WTC11 (cell line): ENCODE measurements at regions not wholly inside any gene's neighbourhood (a gene's known extent, or its start where the extent isn't known, plus 50 kb on each side); places are given as distances from the start of the nearest gene placed in this dataset.

Experiments
- CREB1 ChIP-seq: sonication (generic); formaldehyde crosslinking; IDR thresholded peaks from 2 replicates; pipeline ENCODE4 v1.8.0; 2023; ENCODE audit warnings: mild to moderate bottlenecking, missing genetic modification reagents
- CREM ChIP-seq: sonication (generic); formaldehyde crosslinking; IDR thresholded peaks from 2 replicates; pipeline ENCODE4 v1.8.1; 2022; ENCODE audit warnings: mild to moderate bottlenecking, missing genetic modification reagents, moderate library complexity
- CTCF ChIP-seq: fragments of 200-600 bp; IDR thresholded peaks from 2 replicates; pipeline ENCODE4 v1.8.0; 2022; ENCODE audit warnings: antibody characterized with exemption
- E2F1 ChIP-seq: sonication (generic); formaldehyde crosslinking; IDR thresholded peaks from 2 replicates; pipeline ENCODE4 v1.8.0; 2022; ENCODE audit warnings: mild to moderate bottlenecking, missing genetic modification reagents
- ESRRA ChIP-seq: sonication (generic); formaldehyde crosslinking; IDR thresholded peaks from 2 replicates; pipeline ENCODE4 v1.8.1; 2022; ENCODE audit warnings: mild to moderate bottlenecking, missing genetic modification reagents, borderline replicate concordance
- FOXP4 ChIP-seq: sonication (generic); formaldehyde crosslinking; IDR thresholded peaks from 2 replicates; pipeline ENCODE4 v1.8.0; 2022; ENCODE audit warnings: mild to moderate bottlenecking, missing genetic modification reagents
- MAX ChIP-seq: sonication (generic); formaldehyde crosslinking; IDR thresholded peaks from 2 replicates; pipeline ENCODE4 v1.8.0; 2022; ENCODE audit warnings: mild to moderate bottlenecking, missing genetic modification reagents
- NFE2L1 ChIP-seq: sonication (generic); formaldehyde crosslinking; IDR thresholded peaks from 2 replicates; pipeline ENCODE4 v1.8.1; 2023; ENCODE audit warnings: missing genetic modification reagents
- NR3C1 ChIP-seq: sonication (generic); formaldehyde crosslinking; conservative IDR thresholded peaks from 2 replicates; pipeline ENCODE4 v1.8.1; 2023; ENCODE audit warnings: low read depth, mild to moderate bottlenecking, missing genetic modification reagents
- RELA ChIP-seq: sonication (generic); formaldehyde crosslinking; IDR thresholded peaks from 2 replicates; pipeline ENCODE4 v1.8.1; 2022; ENCODE audit warnings: missing genetic modification reagents, mild to moderate bottlenecking, borderline replicate concordance
- ZMAT4 ChIP-seq: fragments of 250-450 bp; sonication (Bioruptor Pico); IDR thresholded peaks from 2 replicates; pipeline ENCODE4 v1.9.0; 2021; ENCODE audit warnings: mild to moderate bottlenecking
- ZNF232 ChIP-seq: sonication (generic); formaldehyde crosslinking; IDR thresholded peaks from 2 replicates; pipeline ENCODE4 v1.8.0; 2022; ENCODE audit warnings: mild to moderate bottlenecking, missing genetic modification reagents

- no peak for TF ChIP-seq CTCF
- TF ChIP-seq ZNF232 (CRISPR knock-in tag) = no peak
- no peak for TF ChIP-seq NR3C1 (CRISPR knock-in tag)
- TF ChIP-seq ESRRA (CRISPR knock-in tag) = no peak
- no peak for TF ChIP-seq E2F1 (CRISPR knock-in tag)
- no peak for TF ChIP-seq MAX
- TF ChIP-seq ZMAT4 (CRISPR knock-in tag) = no peak
- no peak for TF ChIP-seq NFE2L1 (CRISPR knock-in tag)
- TF ChIP-seq CREM = no peak
- TF ChIP-seq CREB1 (CRISPR knock-in tag) = no peak
- TF ChIP-seq FOXP4 (CRISPR knock-in tag) = no peak
- TF ChIP-seq RELA (CRISPR knock-in tag) = no peak
These were observed 428.1 kb downstream of the ARHGEF28 start for GRCh38 chr5:74054139-74054538.
